Endothelial cell of umbilical vein (primary cell): ENCODE measurements at regions not wholly inside any gene's neighbourhood (a gene's known extent, or its start where the extent isn't known, plus 50 kb on each side); places are given as distances from the start of the nearest gene placed in this dataset.

Experiments
- BruUV-seq: library from RNA; stranded (reverse); fragments of 400-500 nt; replicated peaks from 2 replicates; lab custom pipeline; 2021; lab: Mats Ljungman, UMichigan
- CTCF ChIA-PET: fragments of 300-600, 350-600 bp; sonication (Branson Sonifier 250); formaldehyde crosslinking; loops from one replicate; lab custom pipeline; 2021; ENCODE audit warnings: antibody characterized with exemption, inconsistent platforms; lab: Charles Lee
- POLR2A ChIA-PET: fragments of 300-600, 350-600 bp; sonication (Branson Sonifier 250); formaldehyde crosslinking; loops from one replicate; lab custom pipeline; 2021; ENCODE audit warnings: antibody characterized with exemption, inconsistent platforms; lab: Charles Lee
- DNase-seq: peaks from one replicate; pipeline ENCODE4 v3.0.0-alpha.2; 2011; ENCODE audit warnings: low read depth, low spot score
- FAIRE-seq: peaks from 2 replicates; lab custom pipeline; 2011; peaks lifted over from hg19 to GRCh38; lab: Jason Lieb, UNC
- H2AFZ ChIP-seq: 2 replicates; pipeline ENCODE4 v1.6.0; 2012; ENCODE audit warnings: low read depth, low read length, control low read depth, inconsistent platforms
- H3K27ac ChIP-seq: 2 replicates; pipeline ENCODE4 v1.5.1; 2011; ENCODE audit warnings: low read depth, mild to moderate bottlenecking, control low read depth, low read length, moderate library complexity; ENCODE audit not compliant: insufficient read depth
- H3K27me3 ChIP-seq, 2 experiments: 2 replicates each; pipeline versions ENCODE4 v1.6.0 to v1.6.1; 2011; ENCODE audit warnings: low read length in 2 of 2, mixed read lengths in 1 of 2; ENCODE audit not compliant: control insufficient read depth in 2 of 2, insufficient read depth in 2 of 2
- H3K36me3 ChIP-seq, 2 experiments: 2 replicates in 1 of 2; 3 replicates in 1 of 2; pipeline ENCODE4 v1.5.1; 2011; ENCODE audit warnings: low read length in 2 of 2, mild to moderate bottlenecking in 1 of 2, moderate library complexity in 1 of 2; ENCODE audit not compliant: control insufficient read depth in 2 of 2, insufficient read depth in 2 of 2; ENCODE audit errors: extremely low read depth in 1 of 2
- H3K4me1 ChIP-seq: 3 replicates; pipeline ENCODE4 v1.5.1; 2011; ENCODE audit warnings: mild to moderate bottlenecking, low read length; ENCODE audit not compliant: control insufficient read depth, insufficient read depth; ENCODE audit errors: extremely low read depth
- H3K4me2 ChIP-seq: 2 replicates; pipeline ENCODE4 v1.6.1; 2011; ENCODE audit warnings: low read length, control low read depth, mixed read lengths; ENCODE audit not compliant: insufficient read depth
- H3K4me3 ChIP-seq, 3 experiments: fragments of 200-600 bp in 1 of 3; sonication (generic), shearing (Covaris generic) in 1 of 3; replicated peaks in 1 of 3; 2 replicates each; pipeline ENCODE4 v1.5.1; 2011 to 2016; ENCODE audit warnings: control low read depth in 3 of 3, low read length in 3 of 3, mild to moderate bottlenecking in 2 of 3, inconsistent platforms in 1 of 3, low read depth in 1 of 3, moderate library complexity in 1 of 3; ENCODE audit not compliant: insufficient read depth in 1 of 3
- H3K79me2 ChIP-seq: 2 replicates; pipeline ENCODE4 v1.6.0; 2012; ENCODE audit warnings: low read length, inconsistent platforms; ENCODE audit not compliant: control insufficient read depth, insufficient read depth
- H3K9ac ChIP-seq: replicated peaks from 2 replicates; pipeline ENCODE3; 2011; ENCODE audit warnings: low read length, control low read depth; ENCODE audit not compliant: insufficient read depth; ENCODE audit errors: extremely low read depth
- H3K9me1 ChIP-seq: replicated peaks from 3 replicates; pipeline ENCODE4 v1.6.0; 2011; ENCODE audit warnings: mild to moderate bottlenecking, low read length; ENCODE audit not compliant: control insufficient read depth, insufficient read depth; ENCODE audit errors: extremely low read depth
- H3K9me3 ChIP-seq: replicated peaks from 2 replicates; pipeline ENCODE4 v1.5.1; 2012; ENCODE audit warnings: low read length, inconsistent platforms; ENCODE audit not compliant: control insufficient read depth, insufficient read depth
- H4K20me1 ChIP-seq: replicated peaks from 2 replicates; pipeline ENCODE3; 2011; ENCODE audit warnings: mild to moderate bottlenecking, low read length; ENCODE audit not compliant: control insufficient read depth, insufficient read depth; ENCODE audit errors: extremely low read depth
- EZH2 ChIP-seq: IDR thresholded peaks from 2 replicates; pipeline ENCODE4 v1.6.1; 2012; ENCODE audit warnings: borderline replicate concordance, low read depth, mild to moderate bottlenecking, moderate library complexity, low read length, inconsistent platforms; ENCODE audit not compliant: severe bottlenecking
- FOS ChIP-seq: IDR thresholded peaks from 2 replicates; pipeline ENCODE4 v1.6.1; 2011; ENCODE audit warnings: mild to moderate bottlenecking, low read length, moderate library complexity, borderline replicate concordance; ENCODE audit not compliant: insufficient read depth
- GATA2 ChIP-seq: IDR thresholded peaks from 2 replicates; pipeline ENCODE4 v1.7.0; 2011; ENCODE audit warnings: low read depth, mild to moderate bottlenecking, moderate library complexity, mixed read lengths, low read length; ENCODE audit not compliant: insufficient read length, insufficient read depth
- JUN ChIP-seq: IDR thresholded peaks from 2 replicates; pipeline ENCODE4 v1.6.1; 2011; ENCODE audit warnings: borderline replicate concordance, low read depth; ENCODE audit not compliant: insufficient read length, insufficient read depth
- MYC ChIP-seq: IDR thresholded peaks from one replicate; pipeline ENCODE4 v1.6.1; 2011; ENCODE audit warnings: mild to moderate bottlenecking, low read depth, low read length
- POLR2A ChIP-seq: IDR thresholded peaks from 2 replicates; pipeline ENCODE4 v1.6.1; 2012; ENCODE audit warnings: low read depth, mild to moderate bottlenecking, control low read depth, low read length
- POLR2AphosphoS5 ChIP-seq: IDR thresholded peaks from 2 replicates; pipeline ENCODE4 v1.6.1; 2012; ENCODE audit warnings: low read depth, mild to moderate bottlenecking, control low read depth, low read length, moderate library complexity; ENCODE audit not compliant: insufficient read depth
- dilution Hi-C: fragments of 300-500 bp; cut with MboI; formaldehyde crosslinking; loops from one replicate; pipeline ENCODE4 v1.15.0; 2019; ENCODE audit warnings: low sequenced_read_pairs; ENCODE audit not compliant: extremely low pct_ligation_motif_present
- intact Hi-C: fragments of 100-400 bp; cut with micrococcal nuclease; formaldehyde crosslinking; loops from one replicate; pipeline ENCODE4 v1.10.0; 2022
- TF ChIP-seq, protein P1 (sequence below): IDR thresholded peaks from 2 replicates; pipeline ENCODE4 v1.6.1; 2011; ENCODE audit not compliant: insufficient read depth, insufficient read length
- TF ChIP-seq, protein P2 (sequence below), 2 donors: IDR thresholded peaks; 1 replicate in 1 of 2; 2 replicates in 1 of 2; pipeline ENCODE4 v1.5.1; 2011; ENCODE audit warnings: low read length in 2 of 2, mild to moderate bottlenecking in 2 of 2, moderate library complexity in 2 of 2, control low read depth in 1 of 2, inconsistent platforms in 1 of 2, low read depth in 1 of 2; ENCODE audit not compliant: insufficient read depth in 1 of 2; ENCODE audit errors: extremely low read depth in 1 of 2

DNA sequence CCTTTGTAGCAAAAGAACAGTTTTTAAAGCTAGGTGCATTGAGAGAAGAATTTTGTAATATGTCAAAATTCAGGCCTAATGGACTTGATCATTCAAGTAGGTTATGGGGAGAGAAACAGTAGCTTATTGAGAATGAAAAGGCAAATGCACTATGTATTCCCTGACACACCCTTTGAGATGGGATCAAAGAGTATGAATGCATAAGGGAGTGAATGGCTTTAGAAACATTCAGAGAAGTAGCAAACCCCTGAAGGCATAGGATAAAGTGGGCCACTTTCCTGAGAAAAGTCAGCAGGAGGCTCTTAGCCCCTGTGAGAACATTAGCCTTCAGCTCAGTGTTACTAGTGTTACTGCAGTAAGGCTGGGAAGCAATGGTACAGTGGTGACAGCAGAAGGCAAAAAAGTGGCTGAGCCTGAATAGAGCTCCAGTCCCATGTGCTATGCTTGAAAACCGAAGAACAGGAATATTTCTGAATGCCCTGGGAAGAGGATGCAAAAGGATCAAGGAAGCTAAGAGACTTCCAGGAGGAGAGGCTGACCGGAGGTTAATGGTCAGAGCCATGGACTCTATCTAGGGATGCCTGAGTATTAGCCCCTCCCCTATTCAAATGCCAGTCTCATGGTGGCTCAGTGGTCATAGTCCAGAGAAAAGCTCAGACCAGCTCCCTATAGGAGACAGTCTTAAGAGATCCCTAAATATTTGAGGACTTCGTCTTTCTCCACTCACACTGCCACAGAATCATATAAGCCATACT is 218.2 kb upstream of the SGO1 start:
- ChIA-PET CTCF (interaction anchor here (0.7 to 1.8 kb wide), 3 partner anchors 10 to 25 kb away, joined by 3 to 4 read pairs (median 3); no protein-coding TSS in a partner anchor), POLR2A (no interaction called here)
- Histone ChIP-seq H4K20me1 (no peaks in the 10 kb centered on the region), H3K36me3 (no peaks in the 10 kb centered on the region), H3K4me1 (no peaks in the 10 kb centered on the region), H3K79me2 (no peaks in the 10 kb centered on the region), H2AFZ (no peak overlapping the region), H3K9me1 (no peaks in the 10 kb centered on the region), H3K27ac (no peak overlapping the region), H3K4me3 (no peak overlapping the region), H3K4me2 (no peak overlapping the region), H3K9ac (no peak overlapping the region), H3K27me3 (no peaks in the 10 kb centered on the region), H3K9me3 (no peaks in the 10 kb centered on the region)
- intact Hi-C loops (no loop called here), dilution Hi-C loops (no loop called here)
- TF ChIP-seq POLR2A (no peak), FOS (no peak), MYC (no peak), POLR2AphosphoS5 (no peak), JUN (no peak), GATA2 (no peak), EZH2 (no peak)
- TF ChIP-seq, protein P1, sequence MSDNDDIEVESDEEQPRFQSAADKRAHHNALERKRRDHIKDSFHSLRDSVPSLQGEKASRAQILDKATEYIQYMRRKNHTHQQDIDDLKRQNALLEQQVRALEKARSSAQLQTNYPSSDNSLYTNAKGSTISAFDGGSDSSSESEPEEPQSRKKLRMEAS: no peak
- TF ChIP-seq, protein P2, sequence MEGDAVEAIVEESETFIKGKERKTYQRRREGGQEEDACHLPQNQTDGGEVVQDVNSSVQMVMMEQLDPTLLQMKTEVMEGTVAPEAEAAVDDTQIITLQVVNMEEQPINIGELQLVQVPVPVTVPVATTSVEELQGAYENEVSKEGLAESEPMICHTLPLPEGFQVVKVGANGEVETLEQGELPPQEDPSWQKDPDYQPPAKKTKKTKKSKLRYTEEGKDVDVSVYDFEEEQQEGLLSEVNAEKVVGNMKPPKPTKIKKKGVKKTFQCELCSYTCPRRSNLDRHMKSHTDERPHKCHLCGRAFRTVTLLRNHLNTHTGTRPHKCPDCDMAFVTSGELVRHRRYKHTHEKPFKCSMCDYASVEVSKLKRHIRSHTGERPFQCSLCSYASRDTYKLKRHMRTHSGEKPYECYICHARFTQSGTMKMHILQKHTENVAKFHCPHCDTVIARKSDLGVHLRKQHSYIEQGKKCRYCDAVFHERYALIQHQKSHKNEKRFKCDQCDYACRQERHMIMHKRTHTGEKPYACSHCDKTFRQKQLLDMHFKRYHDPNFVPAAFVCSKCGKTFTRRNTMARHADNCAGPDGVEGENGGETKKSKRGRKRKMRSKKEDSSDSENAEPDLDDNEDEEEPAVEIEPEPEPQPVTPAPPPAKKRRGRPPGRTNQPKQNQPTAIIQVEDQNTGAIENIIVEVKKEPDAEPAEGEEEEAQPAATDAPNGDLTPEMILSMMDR (IDR thresholded peaks at IDR 0.05; ENCODE audit: extremely low read depth in 1 of 2, insufficient read depth in 1 of 2, low read depth in 1 of 2, low read length in 2 of 2): no peak
- FAIRE-seq: no peak
- no TSS peak for BruUV-seq
- DNase-seq: no peak
